GM19240 (cell line): ENCODE measurements at regions not wholly inside any gene's neighbourhood (a gene's known extent, or its start where the extent isn't known, plus 50 kb on each side); places are given as distances from the start of the nearest gene placed in this dataset.

ENCODE experiments used
- DNase-seq: peaks from one replicate; pipeline ENCODE4 v3.0.0; 2011; ENCODE audit warnings: low spot score; ENCODE audit not compliant: insufficient read length

- no peak for DNase-seq
These were observed 69.1 kb upstream of the SLC7A1 start for GRCh38 chr13:29664591-29664990.

- DNase-seq: no peak
These were observed 59.5 kb upstream of the SLC7A1 start for GRCh38 chr13:29654843-29655547.

GRCh38 chr13:29654384-29654783 is 58.9 kb upstream of the SLC7A1 start:
- no peak for DNase-seq

DNA sequence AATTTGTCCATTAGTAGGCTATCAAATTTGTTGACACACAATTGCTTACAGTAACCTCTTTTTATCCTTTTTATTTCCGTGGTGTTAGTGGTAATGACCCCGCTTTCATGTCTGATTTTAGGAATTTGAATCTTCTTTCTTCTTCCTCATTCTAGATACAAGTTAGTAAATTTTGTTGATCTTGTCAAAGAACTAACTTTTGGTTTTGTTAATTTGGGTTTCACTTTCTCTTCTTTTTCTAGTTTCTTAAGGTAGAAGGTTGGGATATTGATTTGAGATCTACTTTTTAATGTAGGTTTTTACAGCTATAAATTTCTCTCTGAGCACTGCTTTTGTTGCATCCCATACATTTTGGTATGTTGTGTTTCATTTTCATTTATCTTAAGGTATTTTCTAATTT is 53.3 kb upstream of the SLC7A1 start:
- DNase-seq: no peak
